ENCODE measurements at regions not wholly inside any gene's neighbourhood (a gene's known extent, or its start where the extent isn't known, plus 50 kb on each side); places are given as distances from the start of the nearest gene placed in this dataset.

GRCh38 chr18:45439851-45440645, 175.2 kb upstream of the SLC14A2 start:
- TF ChIP-seq EZH2 (IDR thresholded peaks at IDR 0.05) (no peak), FOXP2 (optimal IDR thresholded peaks at IDR 0.05; ENCODE audit: control extremely low read depth, extremely low read length, insufficient read depth) (no peak), POLR2AphosphoS5 (IDR thresholded peaks at IDR 0.05; ENCODE audit: borderline replicate concordance, low read depth, low read length) (no peak)
